Stimulated activated effector memory CD8-positive, alpha-beta T cell treated with anti-CD3 and anti-CD28 coated beads, Interleukin-12 subunit alpha, Interleukin-12 subunit beta, amount 100 ng/mL, for 72 hours (primary cell): ENCODE measurements at regions not wholly inside any gene's neighbourhood (a gene's known extent, or its start where the extent isn't known, plus 50 kb on each side); places are given as distances from the start of the nearest gene placed in this dataset.

Experiments
- ATAC-seq: fragments of 150-1000 bp; cut with Tn5 transposase; 2 replicates; pipeline ENCODE4 v1.10.0; 2021
- DNase-seq, 2 donors: peaks; one replicate each; pipeline ENCODE4 v3.0.0; 2021 to 2022; ENCODE audit warnings: low spot score in 2 of 2
- H3K27ac Mint-ChIP-seq: one replicate; pipeline ENCODE4 v1.8.0; 2022; ENCODE audit warnings: mild to moderate bottlenecking, mixed read lengths
- H3K36me3 Mint-ChIP-seq: one replicate; pipeline ENCODE4 v1.8.0; 2022; ENCODE audit warnings: mild to moderate bottlenecking, mixed read lengths
- H3K4me1 Mint-ChIP-seq: one replicate; pipeline ENCODE4 v1.8.0; 2022; ENCODE audit warnings: mixed read lengths
- H3K4me3 Mint-ChIP-seq: one replicate; pipeline ENCODE4 v1.8.0; 2022; ENCODE audit warnings: mild to moderate bottlenecking, mixed read lengths
- H3K9me3 Mint-ChIP-seq: one replicate; pipeline ENCODE4 v1.8.0; 2022; ENCODE audit warnings: mixed read lengths

- Mint-ChIP-seq H3K4me3 (peak overlapping the region; percentile 39), H3K27ac (peak overlapping the region; percentile 86), H3K36me3 (no peaks in the 10 kb centered on the region), H3K4me1 (peaks cover 20% of the 10 kb centered on the region), H3K9me3 (no peaks in the 10 kb centered on the region)
- peak; percentile 93 for ATAC-seq
- DNase-seq: peak in 1 of 2 donors; percentile 73
These were observed 962.9 kb downstream of the TMEM121 start for GRCh38 chr14:106489112-106489881.

- Mint-ChIP-seq H3K4me3 (no peak overlapping the region), H3K9me3 (no peaks in the 10 kb centered on the region), H3K36me3 (no peaks in the 10 kb centered on the region), H3K27ac (no peak overlapping the region), H3K4me1 (peaks cover 23% of the 10 kb centered on the region)
- ATAC-seq (no peak), DNase-seq (no peak)
These were observed 964.1 kb downstream of the TMEM121 start for GRCh38 chr14:106490442-106490841.

GRCh38 chr14:106491851-106492250, 965.5 kb downstream of the TMEM121 start:
- no peak overlapping the region for H3K4me3 Mint-ChIP-seq
- no peaks in the 10 kb centered on the region for H3K36me3 Mint-ChIP-seq
- no peaks in the 10 kb centered on the region for H3K9me3 Mint-ChIP-seq
- DNase-seq: peak; percentile 16 to 61
- peaks cover 23% of the 10 kb centered on the region for H3K4me1 Mint-ChIP-seq
- H3K27ac Mint-ChIP-seq: no peak overlapping the region
- no peak for ATAC-seq

- H3K9me3 Mint-ChIP-seq: no peaks in the 10 kb centered on the region
- H3K36me3 Mint-ChIP-seq: no peaks in the 10 kb centered on the region
- H3K27ac Mint-ChIP-seq: no peak overlapping the region
- DNase-seq (no peak), ATAC-seq (no peak)
- peaks cover 15% of the 10 kb centered on the region for H3K4me1 Mint-ChIP-seq
- peak overlapping the region; percentile 57 for H3K4me3 Mint-ChIP-seq
These were observed 967.8 kb downstream of the TMEM121 start for GRCh38 chr14:106493962-106494823.

- no peak overlapping the region for H3K27ac Mint-ChIP-seq
- H3K4me3 Mint-ChIP-seq: no peak overlapping the region
- no peaks in the 10 kb centered on the region for H3K9me3 Mint-ChIP-seq
- H3K36me3 Mint-ChIP-seq: peaks cover 6% of the 10 kb centered on the region
- DNase-seq: no peak
- no peak for ATAC-seq
- H3K4me1 Mint-ChIP-seq: peaks cover 26% of the 10 kb centered on the region
These were observed 974.2 kb downstream of the TMEM121 start for GRCh38 chr14:106500571-106500970.

GRCh38 chr14:106501898-106502297, 975.5 kb downstream of the TMEM121 start:
- Mint-ChIP-seq H3K4me1 (peaks cover 36% of the 10 kb centered on the region), H3K9me3 (no peaks in the 10 kb centered on the region), H3K27ac (no peak overlapping the region), H3K36me3 (peaks cover 6% of the 10 kb centered on the region), H3K4me3 (no peak overlapping the region)
- no peak for DNase-seq
- ATAC-seq: peak; percentile 85

GRCh38 chr14:106505366-106505765, 979.0 kb downstream of the TMEM121 start:
- no peak for ATAC-seq
- Mint-ChIP-seq H3K4me3 (no peak overlapping the region), H3K27ac (no peak overlapping the region), H3K9me3 (no peaks in the 10 kb centered on the region), H3K36me3 (peaks cover 6% of the 10 kb centered on the region), H3K4me1 (peaks cover 67% of the 10 kb centered on the region)
- DNase-seq: no peak

GRCh38 chr14:106506881-106507305, 980.5 kb downstream of the TMEM121 start:
- Mint-ChIP-seq H3K4me1 (peaks cover 80% of the 10 kb centered on the region), H3K9me3 (no peaks in the 10 kb centered on the region), H3K36me3 (no peaks in the 10 kb centered on the region), H3K4me3 (peak overlapping the region; percentile 62), H3K27ac (peak overlapping the region; percentile 62)
- ATAC-seq: peak; percentile 87
- DNase-seq: peak; percentile 28 to 76

- ATAC-seq: peak; percentile 83
- peak overlapping the region; percentile 62 for H3K4me3 Mint-ChIP-seq
- H3K9me3 Mint-ChIP-seq: no peaks in the 10 kb centered on the region
- peak overlapping the region; percentile 62 for H3K27ac Mint-ChIP-seq
- no peak for DNase-seq
- peaks cover 80% of the 10 kb centered on the region for H3K4me1 Mint-ChIP-seq
- no peaks in the 10 kb centered on the region for H3K36me3 Mint-ChIP-seq
These were observed 981.0 kb downstream of the TMEM121 start for GRCh38 chr14:106507354-106507753.

GRCh38 chr14:106508216-106508615, 981.8 kb downstream of the TMEM121 start:
- no peaks in the 10 kb centered on the region for H3K9me3 Mint-ChIP-seq
- H3K4me1 Mint-ChIP-seq: peaks cover 86% of the 10 kb centered on the region
- H3K27ac Mint-ChIP-seq: no peak overlapping the region
- peak overlapping the region; percentile 62 for H3K4me3 Mint-ChIP-seq
- H3K36me3 Mint-ChIP-seq: no peaks in the 10 kb centered on the region
- DNase-seq (no peak), ATAC-seq (no peak)

- no peak for DNase-seq
- H3K9me3 Mint-ChIP-seq: no peaks in the 10 kb centered on the region
- H3K4me3 Mint-ChIP-seq: peak overlapping the region; percentile 62
- no peak for ATAC-seq
- peaks cover 88% of the 10 kb centered on the region for H3K4me1 Mint-ChIP-seq
- H3K27ac Mint-ChIP-seq: no peak overlapping the region
- H3K36me3 Mint-ChIP-seq: no peaks in the 10 kb centered on the region
These were observed 982.8 kb downstream of the TMEM121 start for GRCh38 chr14:106509176-106509575.

- ATAC-seq (no peak), DNase-seq (no peak)
- H3K27ac Mint-ChIP-seq: no peak overlapping the region
- no peaks in the 10 kb centered on the region for H3K36me3 Mint-ChIP-seq
- no peak overlapping the region for H3K4me3 Mint-ChIP-seq
- peaks cover 82% of the 10 kb centered on the region for H3K4me1 Mint-ChIP-seq
- H3K9me3 Mint-ChIP-seq: no peaks in the 10 kb centered on the region
These were observed 983.4 kb downstream of the TMEM121 start for GRCh38 chr14:106509807-106510206.

- ATAC-seq (peak; percentile 76), DNase-seq (peak; percentile 39 to 70)
- Mint-ChIP-seq H3K4me3 (peak overlapping the region; percentile 44), H3K36me3 (no peaks in the 10 kb centered on the region), H3K27ac (no peak overlapping the region), H3K4me1 (peaks cover 72% of the 10 kb centered on the region), H3K9me3 (no peaks in the 10 kb centered on the region)
These were observed 984.8 kb downstream of the TMEM121 start for GRCh38 chr14:106511006-106511799.

- no peak for ATAC-seq
- H3K4me3 Mint-ChIP-seq: no peak overlapping the region
These were observed 985.4 kb downstream of the TMEM121 start for GRCh38 chr14:106511800-106512198.

GRCh38 chr14:106513302-106513701, 986.9 kb downstream of the TMEM121 start:
- Mint-ChIP-seq H3K4me3 (no peak overlapping the region), H3K27ac (no peak overlapping the region), H3K36me3 (no peaks in the 10 kb centered on the region), H3K4me1 (peaks cover 59% of the 10 kb centered on the region), H3K9me3 (no peaks in the 10 kb centered on the region)
- DNase-seq (no peak), ATAC-seq (no peak)

More at GRCh38 chr14:106511800-106512198, 985.4 kb downstream of the TMEM121 start:
- Mint-ChIP-seq H3K9me3 (no peaks in the 10 kb centered on the region), H3K36me3 (no peaks in the 10 kb centered on the region), H3K27ac (no peak overlapping the region), H3K4me1 (peaks cover 66% of the 10 kb centered on the region)
- no peak for DNase-seq
